ACHN (cell line): ENCODE measurements at regions not wholly inside any gene's neighbourhood (a gene's known extent, or its start where the extent isn't known, plus 50 kb on each side); places are given as distances from the start of the nearest gene placed in this dataset.

ENCODE experiments used
- DNase-seq: peaks from one replicate; pipeline ENCODE4 v3.0.0-alpha.2; 2015
- in situ Hi-C: cut with HindIII; loops from 2 replicates; pipeline ENCODE4 v1.10.0; 2017; ENCODE audit warnings: low sequenced_read_pairs, low pct_ligation_motif_present, low pct_unique_long_range_greater_than_20kb

DNA sequence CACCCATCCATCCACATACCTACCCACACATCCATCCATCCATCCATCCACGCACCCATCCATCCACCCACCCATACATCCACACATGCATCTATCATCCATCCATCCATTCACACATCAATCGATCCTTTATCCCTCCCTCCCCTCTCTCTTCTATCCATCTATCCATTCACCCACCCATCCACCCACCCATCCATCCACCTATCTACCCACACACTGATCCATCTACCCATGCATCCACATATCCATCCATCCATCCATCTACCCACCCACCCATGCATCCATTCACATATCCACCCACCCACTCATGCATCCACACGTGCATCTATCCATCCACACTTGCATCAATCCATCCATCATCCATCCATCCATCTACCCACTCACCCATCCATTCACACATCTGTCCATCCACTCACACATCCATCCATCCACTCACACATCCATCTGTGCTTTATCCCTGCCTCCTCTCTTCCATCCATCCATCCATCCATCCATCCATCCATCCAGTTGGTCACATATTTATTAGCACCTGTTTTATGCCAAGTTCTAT, 366.1 kb downstream of the CTTN start:
- in situ Hi-C loops, result no loop called here
- no peak for DNase-seq

DNA sequence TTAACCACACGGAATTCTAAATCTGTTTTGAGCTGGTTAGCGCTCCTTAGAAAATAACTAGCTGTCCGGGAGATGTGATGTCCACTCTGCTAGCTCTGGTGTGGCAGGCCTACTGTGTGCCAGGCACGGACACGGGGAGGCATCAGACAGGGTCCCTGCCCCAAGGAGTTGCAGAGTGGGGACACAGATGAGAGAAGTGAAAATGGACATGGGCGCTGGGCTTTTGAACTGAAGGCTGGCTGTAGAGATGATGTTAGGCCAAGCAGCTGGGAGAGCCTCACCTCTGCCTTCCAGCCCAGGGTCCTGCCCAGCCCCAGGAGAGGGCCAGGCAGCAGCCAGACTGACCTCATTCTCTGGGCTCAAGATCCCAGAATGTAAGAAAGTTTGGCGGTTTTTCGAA, 368.6 kb downstream of the CTTN start:
- no peak for DNase-seq
- in situ Hi-C loops, result no loop called here

DNA sequence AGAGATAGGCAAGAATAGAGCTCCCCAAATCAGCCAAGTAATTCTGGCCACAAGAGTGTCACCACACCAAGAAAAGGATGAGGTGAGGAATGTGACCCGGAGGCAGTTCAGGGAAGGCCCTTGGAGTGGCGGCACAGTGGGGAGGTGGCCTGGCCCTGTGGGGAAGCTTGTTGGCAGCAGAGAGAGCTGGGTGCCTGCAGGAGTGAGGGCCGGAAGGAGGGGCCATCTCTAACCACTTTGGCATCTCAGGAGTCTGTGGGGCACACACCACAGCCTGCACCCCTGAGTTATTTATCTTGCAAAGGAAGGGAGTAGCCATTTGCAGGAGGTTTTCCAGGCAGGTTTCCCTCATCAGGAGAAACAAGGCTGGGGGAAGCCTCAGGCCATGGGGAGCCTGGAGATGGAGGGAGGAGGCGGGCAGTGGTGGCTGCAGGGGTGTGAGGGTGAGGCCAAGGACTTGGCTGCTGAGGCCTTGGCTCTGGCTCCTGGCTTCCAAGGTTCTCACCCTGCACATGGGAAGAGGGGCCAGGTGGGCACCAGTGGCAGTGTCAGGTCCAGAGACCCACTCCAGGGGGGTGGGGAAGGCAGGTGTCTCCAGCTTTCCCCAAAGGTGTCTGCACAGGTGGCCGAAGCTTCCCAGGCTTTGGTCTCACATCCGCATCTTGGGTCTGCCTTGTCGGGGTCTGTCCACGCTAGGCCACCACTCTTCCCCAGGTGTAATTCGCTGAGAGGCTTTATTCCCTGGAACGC, 370.2 kb downstream of the CTTN start:
- in situ Hi-C loops, result no loop called here
- no peak for DNase-seq

DNA sequence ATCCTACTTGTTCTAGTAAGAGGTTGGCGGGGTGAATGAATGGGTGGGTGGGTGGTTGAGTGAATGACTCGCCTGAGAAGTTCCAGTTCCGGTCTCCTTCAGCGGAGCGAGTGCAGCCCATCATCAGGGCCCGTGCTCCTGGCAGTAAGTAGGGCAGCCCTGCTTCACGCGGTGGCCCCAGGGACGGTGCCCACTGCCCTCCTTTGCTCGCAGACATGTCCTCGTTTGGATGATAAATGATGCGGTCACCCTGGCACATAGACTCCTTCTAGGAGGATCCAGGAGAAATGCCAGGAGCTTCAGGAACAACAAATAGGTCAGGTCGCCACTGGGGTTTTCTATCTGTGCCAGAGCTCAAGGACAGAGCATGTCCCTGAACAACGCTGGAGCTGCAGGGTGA, 370.8 kb downstream of the CTTN start:
- no peak for DNase-seq
- in situ Hi-C loops, result no loop called here

DNA sequence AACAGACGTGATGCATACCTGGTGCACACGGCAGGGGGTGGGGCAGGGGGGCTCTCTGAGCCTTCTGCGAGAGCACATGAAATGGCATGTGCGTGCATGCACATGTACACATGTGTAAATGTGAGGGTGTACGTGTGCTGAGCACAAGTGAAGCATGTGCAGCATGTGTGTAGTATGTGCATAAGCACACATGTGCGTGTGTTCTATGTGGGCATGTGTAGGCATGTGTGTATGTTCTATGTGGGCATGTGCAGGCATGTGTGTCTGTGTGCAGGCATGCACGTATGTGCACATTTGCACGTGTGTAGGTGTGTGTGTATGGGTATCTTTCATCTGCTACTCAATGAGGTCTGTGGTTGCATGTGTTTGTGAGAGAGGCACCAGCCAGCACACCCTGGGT, 371.2 kb downstream of the CTTN start:
- in situ Hi-C loops, result no loop called here

DNA sequence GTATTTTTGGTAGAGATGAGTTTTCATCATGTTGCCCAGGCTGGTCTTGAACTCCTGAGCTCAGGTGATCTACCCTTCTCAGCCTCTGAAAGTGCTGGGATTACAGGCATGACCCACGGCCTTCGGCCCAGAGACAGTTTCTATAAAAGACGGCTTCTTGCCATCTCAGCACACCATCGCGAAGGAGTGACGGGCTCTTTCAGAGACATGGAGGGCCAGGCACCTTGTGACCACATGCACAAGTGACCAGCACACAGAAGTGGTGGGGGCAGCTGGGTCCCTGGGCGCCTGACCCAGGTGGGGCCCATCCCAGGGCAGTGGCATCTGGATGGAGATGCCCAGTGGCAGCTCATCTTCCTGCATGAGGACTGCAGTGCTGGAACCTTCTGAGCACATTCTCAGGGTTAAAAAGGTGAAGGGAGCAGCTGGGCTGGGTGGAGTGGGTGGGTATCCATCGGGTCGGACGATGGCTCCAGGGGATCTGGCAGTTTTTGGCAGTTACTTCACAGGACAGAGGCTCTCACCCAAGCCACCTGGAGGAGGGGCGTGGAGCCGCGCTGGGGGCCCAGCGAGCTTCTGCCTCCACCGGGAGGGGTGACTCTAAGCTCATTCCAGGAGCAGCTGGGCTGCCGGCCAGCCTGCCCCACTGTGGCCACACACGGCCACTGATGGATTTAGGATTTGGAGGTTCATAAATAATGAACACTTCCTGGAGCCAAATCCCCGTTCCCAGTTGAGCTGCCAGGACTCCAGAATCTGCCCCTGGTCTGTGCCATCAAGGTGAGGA, 373.0 kb downstream of the CTTN start:
- DNase-seq, result no peak
- in situ Hi-C loops, result no loop called here

More for the DNA sequence above, 371.2 kb downstream of the CTTN start:
- DNase-seq, result no peak

DNA sequence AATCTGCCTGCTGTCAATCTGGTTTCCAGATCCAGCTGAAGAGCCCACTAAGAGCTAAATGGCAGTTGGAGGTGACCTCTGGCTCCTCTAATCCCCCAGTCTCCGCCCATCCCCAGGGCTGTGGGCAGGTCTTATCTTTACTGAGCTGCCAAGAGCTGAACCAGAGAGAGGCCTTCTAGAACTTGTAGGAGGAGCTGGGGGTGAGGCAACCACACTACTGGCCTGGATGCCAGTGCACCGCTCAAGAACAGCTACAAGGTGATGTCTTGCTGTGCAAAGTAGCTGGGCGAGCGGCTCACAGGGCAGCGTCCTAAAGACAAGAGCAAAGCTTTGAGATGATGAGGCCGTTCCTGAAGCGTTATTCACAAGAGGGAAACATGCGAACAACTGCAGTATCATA, 374.6 kb downstream of the CTTN start:
- DNase-seq, result no peak
- in situ Hi-C loops, result no loop called here

DNA sequence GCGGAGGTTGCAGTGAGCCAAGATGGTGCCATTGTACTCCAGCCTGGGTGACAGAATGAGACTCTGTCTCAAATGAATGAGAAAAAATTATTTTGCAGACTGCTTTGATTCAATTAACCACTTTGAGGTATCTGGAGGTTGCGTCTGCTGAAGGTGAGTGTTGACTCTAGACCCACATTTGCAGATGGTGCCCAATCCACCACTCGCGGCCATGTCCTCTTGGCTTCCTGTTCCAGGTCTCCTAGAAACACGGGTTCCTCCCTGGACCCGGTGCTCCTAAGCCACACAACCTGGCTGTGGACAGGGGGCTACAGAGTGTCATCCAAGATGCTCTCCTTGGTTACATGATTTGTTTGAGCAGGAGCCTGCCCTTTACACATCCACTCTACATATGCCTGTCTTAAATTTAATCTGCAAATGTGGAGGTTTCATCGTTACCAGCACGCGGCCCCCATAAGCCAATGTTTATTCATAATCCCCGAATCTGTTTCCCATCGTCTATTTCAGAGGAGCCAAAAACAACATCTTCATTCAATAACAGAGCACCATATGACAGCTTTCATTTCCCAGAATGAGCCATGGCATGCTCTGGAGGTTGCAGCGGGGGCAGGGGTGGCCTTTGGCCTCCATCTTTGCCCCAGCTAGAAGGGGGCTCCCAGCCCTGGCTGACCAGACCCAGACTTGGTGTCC, 377.2 kb downstream of the CTTN start:
- DNase-seq, result no peak
- in situ Hi-C loops, result no loop called here

DNA sequence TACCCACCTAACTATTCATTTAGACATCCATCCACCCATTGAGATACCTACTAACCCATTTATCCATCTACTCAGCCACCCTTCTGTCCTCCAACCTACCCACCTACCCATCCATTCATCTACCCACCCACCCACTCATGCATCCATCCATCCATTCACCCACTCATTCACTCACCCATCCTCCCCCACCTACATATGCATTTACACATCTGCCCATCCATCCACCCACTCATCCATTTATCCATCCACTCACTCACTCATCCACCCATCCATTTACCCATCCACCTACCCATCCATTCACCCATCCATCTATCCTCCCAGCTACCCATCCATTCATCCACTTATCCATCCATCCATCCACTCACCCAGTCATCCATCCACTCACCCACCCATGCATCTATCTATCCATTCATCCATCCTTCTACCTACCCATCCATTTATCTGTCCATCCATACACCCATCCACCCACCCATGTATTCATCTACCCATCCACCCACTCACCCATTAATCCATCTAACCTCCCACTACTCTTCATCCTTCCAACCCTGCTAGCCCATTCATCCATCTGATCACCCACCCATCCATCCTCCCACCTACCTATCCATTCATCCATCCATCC, 378.7 kb downstream of the CTTN start:
- DNase-seq, result no peak
- in situ Hi-C loops, result no loop called here

DNA sequence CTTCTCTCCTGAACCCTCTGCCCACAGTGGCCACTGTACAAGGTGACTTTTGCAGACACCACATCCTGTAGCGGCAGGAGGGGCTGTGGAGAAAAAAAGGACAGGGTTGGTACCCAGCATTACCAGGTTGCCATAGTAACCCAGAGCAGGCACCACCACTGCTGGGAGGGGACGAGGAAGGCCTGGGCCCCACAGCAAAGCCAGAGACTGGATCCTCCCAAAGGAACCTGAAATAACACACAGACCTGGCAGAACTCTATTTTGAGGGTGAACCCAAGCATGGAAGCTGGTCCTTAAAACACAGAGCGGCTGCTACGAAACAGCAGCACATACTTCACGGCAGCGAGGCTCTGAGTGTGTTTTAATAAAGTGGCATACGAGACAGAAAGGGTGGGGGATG, 380.6 kb downstream of the CTTN start:
- in situ Hi-C loops, result no loop called here

DNA sequence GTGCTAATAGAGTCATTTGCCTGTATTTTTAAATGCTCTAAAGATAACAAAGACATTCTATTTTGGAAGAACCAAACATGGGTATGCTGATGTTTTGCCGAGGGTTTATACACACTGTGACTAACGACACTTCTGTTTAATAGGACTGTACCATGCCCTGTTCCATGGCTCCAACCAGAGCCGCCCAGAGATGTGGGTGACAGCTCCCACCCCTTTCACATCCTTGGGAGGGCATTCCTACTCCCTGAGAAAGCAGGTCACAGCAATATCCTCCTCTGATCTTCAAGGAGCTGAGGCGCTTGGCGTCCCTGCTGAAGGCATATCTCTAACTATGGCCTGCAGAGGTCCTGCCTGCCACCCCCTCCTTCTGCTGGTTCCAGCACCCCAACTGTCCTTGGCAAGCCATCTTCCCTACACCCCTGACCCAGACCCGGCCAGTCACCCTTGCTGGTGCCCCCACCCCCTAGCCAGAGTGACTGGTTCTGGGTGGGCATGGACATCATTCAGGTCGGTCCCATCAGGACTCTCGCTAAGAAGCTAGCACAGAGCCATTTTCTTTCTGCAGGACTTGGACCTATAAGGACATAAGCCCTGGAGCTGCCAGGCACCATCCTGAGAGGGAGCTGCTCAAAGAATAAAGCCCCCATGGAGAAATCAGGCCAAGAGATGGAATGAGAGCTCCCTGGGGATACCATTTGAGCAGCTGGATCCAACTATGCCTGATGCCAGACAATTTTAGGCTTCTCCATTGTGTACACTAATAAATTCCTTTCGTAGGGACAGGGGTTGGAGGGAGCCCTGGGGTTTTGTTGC, 381.3 kb downstream of the CTTN start:
- in situ Hi-C loops, result no loop called here
- DNase-seq, result no peak

More for the DNA sequence above, 380.6 kb downstream of the CTTN start:
- DNase-seq, result no peak

DNA sequence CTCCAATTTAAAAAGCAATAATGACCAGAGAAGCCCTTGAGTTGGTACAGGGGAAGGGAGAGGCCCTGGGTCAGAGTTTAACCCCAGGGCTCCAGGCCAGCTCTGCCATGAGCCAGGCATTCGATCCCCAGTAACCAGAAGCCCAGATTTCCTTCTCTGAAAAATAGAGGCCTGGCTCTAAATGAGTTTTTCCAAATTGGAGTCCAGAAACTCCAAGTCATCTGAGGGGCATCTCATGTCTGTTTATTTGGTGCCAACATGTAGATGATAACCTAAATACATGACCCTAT, 381.9 kb downstream of the CTTN start:
- in situ Hi-C loops, result no loop called here
- no peak for DNase-seq

DNA sequence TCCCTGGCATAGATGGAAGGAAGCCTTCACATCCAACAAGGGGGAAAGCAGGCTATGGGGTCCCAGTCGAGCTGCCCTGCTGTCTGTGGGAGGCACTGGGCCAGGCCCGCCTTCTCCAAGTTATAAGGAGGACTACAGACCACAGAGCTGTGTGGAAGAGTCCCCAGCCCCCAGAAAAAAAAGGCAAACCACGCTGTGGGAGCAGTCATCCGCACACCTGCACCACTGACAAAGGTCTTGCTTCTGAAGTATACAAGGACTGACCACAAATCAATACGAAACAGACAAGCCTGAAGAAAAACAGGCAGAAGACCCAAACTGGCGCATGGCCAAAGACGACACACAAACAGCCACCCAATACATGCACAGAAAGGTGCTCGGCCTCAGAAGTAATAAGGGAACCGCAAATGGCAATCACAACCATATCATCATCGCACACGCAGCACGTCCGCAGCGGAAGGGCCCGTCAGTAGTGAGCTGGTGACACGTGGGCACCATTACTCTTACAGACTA, 384.1 kb downstream of the CTTN start:
- DNase-seq, result no peak
- in situ Hi-C loops, result no loop called here

DNA sequence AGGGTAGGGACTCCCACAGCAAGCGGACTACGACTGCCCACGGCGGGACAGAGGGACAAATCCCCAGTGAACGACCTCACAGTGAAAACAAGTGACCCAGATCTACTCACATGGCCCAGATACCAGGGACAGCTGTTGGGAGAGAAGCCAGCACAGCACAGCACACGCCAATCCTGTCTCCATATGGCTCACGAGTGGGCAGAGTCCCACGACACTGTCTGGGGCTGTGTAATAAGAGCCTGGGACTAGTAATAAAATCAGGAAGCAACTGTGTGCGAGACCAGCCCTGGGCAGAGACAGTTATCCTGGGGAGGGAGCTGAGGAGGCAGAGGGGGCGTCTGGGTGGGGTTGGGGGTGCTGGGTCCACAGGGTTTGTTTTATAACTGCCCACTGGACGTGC, 385.0 kb downstream of the CTTN start:
- in situ Hi-C loops, result no loop called here

DNA sequence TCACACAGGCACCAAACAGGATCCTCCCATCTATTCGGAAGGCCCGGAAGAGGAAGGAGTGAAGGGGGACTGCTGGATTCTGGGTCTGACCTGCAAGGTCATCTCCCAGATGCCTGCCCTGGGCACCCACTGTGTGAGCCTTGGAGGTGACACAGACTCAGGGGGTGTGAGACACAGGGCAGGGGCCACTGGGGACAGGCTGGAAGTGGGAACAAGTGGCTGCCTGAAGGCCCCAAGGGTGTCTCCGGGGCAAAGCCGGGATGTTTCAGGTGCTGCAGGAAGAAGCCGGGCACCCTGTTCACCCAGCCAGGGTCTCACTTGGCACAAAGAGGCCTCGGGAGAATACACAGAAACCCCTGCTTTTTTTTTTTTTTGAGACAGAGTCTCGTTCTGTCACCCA, 385.5 kb downstream of the CTTN start:
- in situ Hi-C loops, result no loop called here
- no peak for DNase-seq

More for the DNA sequence above, 385.0 kb downstream of the CTTN start:
- no peak for DNase-seq

DNA sequence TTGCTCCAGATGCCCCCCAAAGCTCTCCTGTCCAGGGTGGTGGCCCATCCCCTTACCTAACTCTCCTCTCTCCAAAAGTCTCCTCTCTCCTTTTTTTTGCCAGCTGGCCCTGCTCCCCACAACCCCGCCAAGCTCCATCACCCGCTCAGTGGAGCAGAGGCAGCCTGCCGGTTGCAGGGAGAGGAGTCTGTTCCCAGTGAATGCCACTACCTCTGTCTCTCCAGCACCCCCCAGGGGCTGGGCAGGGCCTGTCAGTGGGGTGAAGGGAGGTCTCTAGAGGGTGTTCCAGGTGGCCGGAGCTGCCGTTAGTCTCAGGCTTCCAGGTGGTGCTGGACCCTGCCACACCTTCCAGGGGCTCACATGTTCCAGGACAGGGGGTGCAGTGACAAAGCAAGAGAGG, 387.0 kb downstream of the CTTN start:
- in situ Hi-C loops, result no loop called here

DNA sequence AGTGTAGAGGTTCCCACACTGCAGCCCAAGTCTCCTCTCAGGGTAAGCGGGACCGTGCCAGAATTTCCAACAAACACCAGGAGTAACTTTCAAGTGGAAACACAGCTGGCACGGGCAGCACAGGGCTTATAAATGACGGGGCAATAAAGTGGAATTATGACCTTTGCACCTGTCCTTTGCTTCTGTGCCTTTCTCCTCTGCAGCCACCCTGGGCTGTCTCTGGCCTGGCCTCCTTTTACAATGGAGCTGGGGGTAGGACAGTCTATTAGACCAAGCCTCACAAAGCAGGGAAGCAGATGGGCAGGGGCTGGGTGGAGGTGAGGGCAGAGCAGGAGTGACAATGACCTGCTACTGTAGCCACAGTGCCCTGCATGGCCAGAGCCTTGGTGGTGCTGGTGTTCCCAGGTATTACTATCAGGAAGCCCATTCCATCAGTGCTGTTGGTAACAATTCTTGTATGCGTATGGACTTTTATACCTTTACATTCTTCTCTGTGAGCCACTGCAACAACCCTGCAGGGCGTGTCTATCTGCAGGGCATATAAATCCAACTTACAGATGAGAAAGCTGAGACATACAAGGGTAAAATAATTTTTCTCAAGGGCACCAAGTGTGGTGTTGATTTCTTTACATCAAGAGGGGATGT, 387.8 kb downstream of the CTTN start:
- DNase-seq, result no peak
- in situ Hi-C loops, result no loop called here

More for the DNA sequence above, 387.0 kb downstream of the CTTN start:
- DNase-seq, result no peak
